ENCODE measurements at regions not wholly inside any gene's neighbourhood (a gene's known extent, or its start where the extent isn't known, plus 50 kb on each side); places are given as distances from the start of the nearest gene placed in this dataset.

DNA sequence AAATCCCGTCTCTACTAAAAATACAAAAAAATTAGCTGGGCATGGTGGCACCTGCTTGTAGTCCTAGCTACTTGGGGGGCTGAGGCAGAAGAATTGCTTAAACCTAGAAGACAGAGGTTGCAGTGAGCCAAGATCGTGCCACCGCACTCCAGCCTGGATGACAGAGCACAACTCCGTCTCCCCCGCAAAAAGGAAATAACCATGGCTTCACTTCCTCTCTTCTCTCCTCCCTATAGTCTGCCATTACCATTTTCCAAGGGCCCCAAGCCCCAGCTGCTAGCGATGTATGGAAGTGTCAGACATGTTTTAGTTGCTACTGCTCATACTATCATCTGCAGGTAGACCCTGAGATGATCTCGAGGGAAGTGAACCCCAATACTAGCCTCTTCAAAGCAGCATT lies 177.3 kb upstream of the FAM9B start:
- no peaks in the 10 kb centered on the region for H3K27me3 ChIP-seq
- DNase-seq: no peak
- H3K4me1 ChIP-seq: no peaks in the 10 kb centered on the region
- H3K9me3 ChIP-seq: no peaks in the 10 kb centered on the region
- TF ChIP-seq, protein P1, sequence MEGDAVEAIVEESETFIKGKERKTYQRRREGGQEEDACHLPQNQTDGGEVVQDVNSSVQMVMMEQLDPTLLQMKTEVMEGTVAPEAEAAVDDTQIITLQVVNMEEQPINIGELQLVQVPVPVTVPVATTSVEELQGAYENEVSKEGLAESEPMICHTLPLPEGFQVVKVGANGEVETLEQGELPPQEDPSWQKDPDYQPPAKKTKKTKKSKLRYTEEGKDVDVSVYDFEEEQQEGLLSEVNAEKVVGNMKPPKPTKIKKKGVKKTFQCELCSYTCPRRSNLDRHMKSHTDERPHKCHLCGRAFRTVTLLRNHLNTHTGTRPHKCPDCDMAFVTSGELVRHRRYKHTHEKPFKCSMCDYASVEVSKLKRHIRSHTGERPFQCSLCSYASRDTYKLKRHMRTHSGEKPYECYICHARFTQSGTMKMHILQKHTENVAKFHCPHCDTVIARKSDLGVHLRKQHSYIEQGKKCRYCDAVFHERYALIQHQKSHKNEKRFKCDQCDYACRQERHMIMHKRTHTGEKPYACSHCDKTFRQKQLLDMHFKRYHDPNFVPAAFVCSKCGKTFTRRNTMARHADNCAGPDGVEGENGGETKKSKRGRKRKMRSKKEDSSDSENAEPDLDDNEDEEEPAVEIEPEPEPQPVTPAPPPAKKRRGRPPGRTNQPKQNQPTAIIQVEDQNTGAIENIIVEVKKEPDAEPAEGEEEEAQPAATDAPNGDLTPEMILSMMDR (IDR thresholded peaks at IDR 0.05; ENCODE audit: low read depth, low read length): no peak
- no peak overlapping the region for H3K4me3 ChIP-seq (ENCODE audit: low read depth, low read length)
- no peaks in the 10 kb centered on the region for H3K36me3 ChIP-seq

DNA sequence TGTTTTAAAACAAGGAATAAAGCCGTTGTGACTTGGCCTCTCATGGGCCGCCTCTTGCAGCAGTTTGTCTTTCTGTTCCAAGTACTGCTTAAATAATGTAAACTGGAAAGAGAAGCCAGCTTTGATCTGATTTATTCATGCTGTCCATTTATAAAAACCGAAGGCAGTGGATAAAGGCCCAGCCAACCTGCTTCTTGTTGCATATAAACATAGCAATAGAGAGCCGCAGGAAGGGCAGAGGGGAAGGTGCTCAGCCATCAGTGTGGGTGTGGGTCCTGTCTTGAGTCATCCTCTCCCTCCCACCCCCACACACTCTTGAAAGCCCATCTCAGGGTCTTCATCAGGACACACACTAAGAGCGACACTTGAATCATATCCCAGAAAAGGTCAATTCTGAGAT lies 187.9 kb upstream of the FAM9B start:
- DNase-seq: no peak
- H3K27me3 ChIP-seq: no peaks in the 10 kb centered on the region
- H3K4me1 ChIP-seq: no peaks in the 10 kb centered on the region
- TF ChIP-seq, protein P1 (IDR thresholded peaks at IDR 0.05; ENCODE audit: low read depth, low read length): no peak
- H3K9me3 ChIP-seq: no peaks in the 10 kb centered on the region
- no peak overlapping the region for H3K4me3 ChIP-seq (ENCODE audit: low read depth, low read length)
- no peaks in the 10 kb centered on the region for H3K36me3 ChIP-seq

DNA sequence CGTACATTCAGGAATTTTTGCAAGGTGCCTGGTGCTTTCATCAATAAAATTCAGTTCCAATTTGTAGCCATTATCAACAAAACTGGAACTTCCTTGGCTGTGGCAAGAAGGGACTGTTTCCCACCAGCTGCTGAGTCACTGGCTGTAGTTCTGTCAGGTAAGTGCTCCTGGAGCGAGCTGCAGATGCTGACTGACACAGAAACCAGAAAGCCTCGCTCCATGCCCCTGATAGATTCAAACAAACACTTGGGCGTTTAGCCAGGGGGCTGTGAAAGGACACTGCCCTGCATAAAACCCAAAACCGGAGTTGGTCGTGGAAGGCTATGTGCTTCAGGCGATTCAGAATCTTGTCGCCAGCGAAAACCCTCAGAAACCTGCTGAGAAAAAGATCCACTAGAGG lies 188.4 kb upstream of the FAM9B start:
- Histone ChIP-seq H3K36me3 (no peaks in the 10 kb centered on the region), H3K4me3 (ENCODE audit: low read depth, low read length) (no peak overlapping the region), H3K4me1 (no peaks in the 10 kb centered on the region), H3K27me3 (no peaks in the 10 kb centered on the region), H3K9me3 (no peaks in the 10 kb centered on the region)
- no peak for DNase-seq
- TF ChIP-seq, protein P1 (IDR thresholded peaks at IDR 0.05; ENCODE audit: low read depth, low read length): no peak

DNA sequence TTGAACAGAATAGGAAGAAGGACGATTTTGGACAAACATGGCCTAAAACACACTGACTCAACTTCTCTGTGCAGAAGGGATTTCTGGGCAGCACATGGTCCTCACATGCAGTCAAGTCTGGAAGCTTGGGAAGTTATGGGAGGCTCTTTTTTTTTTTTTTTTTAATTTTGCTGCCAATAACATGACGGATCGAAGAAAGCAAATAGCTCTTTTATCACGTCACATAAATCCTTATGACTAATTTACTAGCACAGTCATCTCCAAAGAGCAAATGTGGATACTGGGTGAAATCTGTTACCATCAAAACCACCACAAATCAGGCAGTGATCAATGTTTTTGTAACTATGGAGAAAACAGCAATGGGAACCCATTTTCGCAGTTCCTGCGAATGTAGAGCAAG lies 193.3 kb upstream of the FAM9B start:
- TF ChIP-seq, protein P1 (IDR thresholded peaks at IDR 0.05; ENCODE audit: low read depth, low read length): no peak
- DNase-seq: no peak
- no peak overlapping the region for H3K4me3 ChIP-seq (ENCODE audit: low read depth, low read length)
- no peaks in the 10 kb centered on the region for H3K27me3 ChIP-seq
- no peaks in the 10 kb centered on the region for H3K4me1 ChIP-seq
- H3K36me3 ChIP-seq: no peaks in the 10 kb centered on the region
- no peaks in the 10 kb centered on the region for H3K9me3 ChIP-seq

DNA sequence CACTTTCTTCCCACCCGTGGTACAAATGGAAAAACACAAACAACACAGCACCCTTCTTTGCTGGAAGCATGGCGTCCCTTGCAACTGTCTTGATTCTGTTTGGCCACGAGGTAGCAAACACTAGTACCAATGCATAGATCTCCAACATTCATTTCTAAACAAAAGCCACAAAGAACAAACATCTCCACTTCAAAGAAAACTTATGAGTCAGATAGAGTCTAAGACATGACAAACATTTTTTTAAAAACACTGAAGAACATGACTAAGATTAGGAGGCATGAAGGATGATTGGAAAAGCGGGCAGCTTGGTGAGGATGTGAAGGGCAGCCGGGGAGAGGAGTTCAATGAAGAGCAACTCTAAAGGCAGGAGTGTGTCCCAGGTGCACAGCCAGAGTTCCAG lies 197.6 kb upstream of the FAM9B start:
- Histone ChIP-seq H3K4me1 (no peaks in the 10 kb centered on the region), H3K36me3 (no peaks in the 10 kb centered on the region)
- no peak for DNase-seq

DNA sequence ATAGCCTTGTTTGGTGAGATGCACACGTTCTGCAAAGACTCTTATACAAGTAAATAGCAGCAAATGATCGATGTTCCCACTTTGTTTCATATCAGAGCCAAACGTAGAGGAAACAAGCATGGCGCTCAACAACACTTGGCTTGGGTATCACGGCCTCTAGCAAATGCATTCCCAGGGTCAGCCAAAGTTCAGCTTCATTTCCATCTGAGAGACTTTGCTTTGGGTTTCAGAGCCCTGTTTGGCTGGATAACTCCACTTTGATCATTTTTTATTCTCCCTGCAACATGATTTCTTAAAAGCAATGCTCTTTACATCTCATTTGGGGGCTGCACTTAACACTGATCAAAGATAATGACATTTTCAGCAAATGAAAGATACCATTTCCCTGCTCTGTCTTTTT lies 199.2 kb upstream of the FAM9B start:
- no peak overlapping the region for H3K4me3 ChIP-seq (ENCODE audit: low read depth, low read length)
- TF ChIP-seq, protein P1 (IDR thresholded peaks at IDR 0.05; ENCODE audit: low read depth, low read length): no peak
- no peaks in the 10 kb centered on the region for H3K9me3 ChIP-seq
- H3K4me1 ChIP-seq: no peaks in the 10 kb centered on the region
- H3K27me3 ChIP-seq: no peaks in the 10 kb centered on the region
- no peaks in the 10 kb centered on the region for H3K36me3 ChIP-seq
- DNase-seq: no peak

More for the DNA sequence above, 197.6 kb upstream of the FAM9B start:
- Histone ChIP-seq H3K9me3 (no peaks in the 10 kb centered on the region), H3K4me3 (ENCODE audit: low read depth, low read length) (no peak overlapping the region), H3K27me3 (no peaks in the 10 kb centered on the region)
- TF ChIP-seq, protein P1 (IDR thresholded peaks at IDR 0.05; ENCODE audit: low read depth, low read length): no peak
